RWPE2 (cell line): ENCODE measurements at regions not wholly inside any gene's neighbourhood (a gene's known extent, or its start where the extent isn't known, plus 50 kb on each side); places are given as distances from the start of the nearest gene placed in this dataset.

Experiments used
- ATAC-seq: fragments of 200-7000 bp; cut with Tn5 transposase; 3 replicates; pipeline ENCODE4 v1.9.1; 2021; ENCODE audit warnings: low read depth
- DNase-seq: peaks from one replicate; pipeline ENCODE4 v3.0.0-alpha.2; 2020; ENCODE audit warnings: low spot score
- H3K27ac ChIP-seq: fragments of 450-650 bp; 2 replicates; pipeline ENCODE4 v1.5.1; 2017; ENCODE audit warnings: mild to moderate bottlenecking; ENCODE audit not compliant: poor library complexity, severe bottlenecking
- H3K27me3 ChIP-seq: fragments of 250-450 bp; sonication (Bioruptor Pico); 2 replicates; pipeline ENCODE4 v1.5.1; 2021; ENCODE audit warnings: mild to moderate bottlenecking, moderate library complexity; ENCODE audit not compliant: insufficient read depth, poor library complexity, severe bottlenecking
- H3K36me3 ChIP-seq: fragments of 250-450 bp; sonication (Bioruptor Pico); 2 replicates; pipeline ENCODE4 v1.5.1; 2020; ENCODE audit warnings: low read depth, mild to moderate bottlenecking, moderate library complexity
- H3K4me1 ChIP-seq: fragments of 250-450 bp; sonication (Bioruptor Pico); 2 replicates; pipeline ENCODE4 v1.5.1; 2021; ENCODE audit warnings: mild to moderate bottlenecking, moderate library complexity; ENCODE audit not compliant: insufficient read depth, poor library complexity, severe bottlenecking
- H3K4me3 ChIP-seq: fragments of 250-450 bp; sonication (Bioruptor Pico); 2 replicates; pipeline ENCODE4 v1.5.1; 2021; ENCODE audit warnings: mild to moderate bottlenecking, moderate library complexity; ENCODE audit not compliant: severe bottlenecking
- H3K9me3 ChIP-seq: fragments of 250-450 bp; sonication (Bioruptor Pico); 2 replicates; pipeline ENCODE4 v1.5.1; 2021; ENCODE audit warnings: mild to moderate bottlenecking, moderate library complexity; ENCODE audit not compliant: severe bottlenecking
- CTCF ChIP-seq: fragments of 450-650 bp; IDR thresholded peaks from one replicate; pipeline ENCODE4 v1.5.1; 2017; ENCODE audit warnings: mild to moderate bottlenecking, moderate library complexity; ENCODE audit not compliant: poor library complexity, severe bottlenecking

GRCh38 chr9:118940473-118940872 lies 428.8 kb downstream of the BRINP1 start:
- no peak for TF ChIP-seq CTCF
- H3K4me1 ChIP-seq, result no peaks in the 10 kb centered on the region
- no peak overlapping the region for H3K27ac ChIP-seq
- no peaks in the 10 kb centered on the region for H3K9me3 ChIP-seq
- no peak overlapping the region for H3K4me3 ChIP-seq
- no peaks in the 10 kb centered on the region for H3K27me3 ChIP-seq
- ATAC-seq (no peak), DNase-seq (no peak)
- H3K36me3 ChIP-seq, result no peaks in the 10 kb centered on the region

- Histone ChIP-seq H3K9me3 (no peaks in the 10 kb centered on the region), H3K4me1 (no peaks in the 10 kb centered on the region), H3K4me3 (no peak overlapping the region), H3K27me3 (no peaks in the 10 kb centered on the region), H3K36me3 (no peaks in the 10 kb centered on the region), H3K27ac (no peak overlapping the region)
- TF ChIP-seq CTCF, result no peak
- ATAC-seq (no peak), DNase-seq (no peak)
Observed at GRCh38 chr9:118946669-118947068, 422.6 kb downstream of the BRINP1 start.

GRCh38 chr9:118954857-118955256 lies 414.4 kb downstream of the BRINP1 start:
- H3K9me3 ChIP-seq, result no peaks in the 10 kb centered on the region
- DNase-seq (no peak), ATAC-seq (no peak)
- H3K4me3 ChIP-seq, result no peak overlapping the region
- no peak for TF ChIP-seq CTCF
- no peaks in the 10 kb centered on the region for H3K4me1 ChIP-seq
- no peak overlapping the region for H3K27ac ChIP-seq
- no peaks in the 10 kb centered on the region for H3K36me3 ChIP-seq
- no peaks in the 10 kb centered on the region for H3K27me3 ChIP-seq

GRCh38 chr9:118957585-118957984 lies 411.6 kb downstream of the BRINP1 start:
- no peak overlapping the region for H3K4me3 ChIP-seq
- ATAC-seq (no peak), DNase-seq (no peak)
- no peaks in the 10 kb centered on the region for H3K36me3 ChIP-seq
- no peak for TF ChIP-seq CTCF
- H3K9me3 ChIP-seq, result no peaks in the 10 kb centered on the region
- H3K27ac ChIP-seq, result no peak overlapping the region
- H3K27me3 ChIP-seq, result no peaks in the 10 kb centered on the region
- H3K4me1 ChIP-seq, result no peaks in the 10 kb centered on the region

GRCh38 chr9:118959366-118959765 lies 409.9 kb downstream of the BRINP1 start:
- no peak for DNase-seq

More at GRCh38 chr9:118959366-118959765, 409.9 kb downstream of the BRINP1 start:
- no peaks in the 10 kb centered on the region for H3K4me1 ChIP-seq
- no peaks in the 10 kb centered on the region for H3K27me3 ChIP-seq
- no peak for ATAC-seq
- H3K9me3 ChIP-seq, result no peaks in the 10 kb centered on the region
- H3K36me3 ChIP-seq, result no peaks in the 10 kb centered on the region
- no peak overlapping the region for H3K4me3 ChIP-seq
- no peak overlapping the region for H3K27ac ChIP-seq
- no peak for TF ChIP-seq CTCF
